HCT116 (cell line): ENCODE measurements at regions not wholly inside any gene's neighbourhood (a gene's known extent, or its start where the extent isn't known, plus 50 kb on each side); places are given as distances from the start of the nearest gene placed in this dataset.

Experiments used
- ATAC-seq: fragments of 200-7000 bp; cut with Tn5 transposase; 2 replicates; pipeline ENCODE4 v1.9.1; 2020; ENCODE audit warnings: mild to moderate bottlenecking, moderate library complexity
- BruUV-seq: library from RNA; stranded (reverse); fragments of 400-500 nt; replicated peaks from 2 replicates; lab custom pipeline; 2021; lab: Mats Ljungman, UMichigan
- CTCF ChIA-PET: fragments of 300-600 bp; sonication (Branson Sonifier 250); formaldehyde crosslinking; loops from one replicate; lab custom pipeline; 2021; ENCODE audit warnings: antibody characterized with exemption; lab: Charles Lee
- POLR2A ChIA-PET: fragments of 300-600, 350-600 bp; sonication (Branson Sonifier 250); formaldehyde crosslinking; loops from one replicate; lab custom pipeline; 2021; ENCODE audit warnings: antibody characterized with exemption; lab: Charles Lee
- RAD21 ChIA-PET, 2 experiments: fragments of 300-600 bp; sonication (Branson Sonifier 250); formaldehyde crosslinking; loops; one replicate each; lab custom pipeline; 2023; ENCODE audit warnings: low total read pairs in 2 of 2; ENCODE audit not compliant: uncharacterized antibody in 2 of 2, unreplicated experiment in 2 of 2, low non-redundant PET in 1 of 2; lab: Charles Lee
- DNase-seq: peaks from one replicate; pipeline ENCODE4 v3.0.0-alpha.2; 2010; ENCODE audit warnings: low read depth, low spot score
- H2AFZ ChIP-seq: fragments of 200-600 bp; shearing (Covaris generic), sonication (generic); 2 replicates; pipeline ENCODE4 v1.6.1; 2017; ENCODE audit warnings: low read depth, mixed run types, mixed read lengths, antibody characterized with exemption, low read length; ENCODE audit not compliant: poor library complexity, severe bottlenecking
- H3K27ac ChIP-seq: 2 replicates; pipeline ENCODE4 v1.5.1; 2012; ENCODE audit warnings: low read depth, low read length
- H3K27me3 ChIP-seq: fragments of 200-600 bp; sonication (generic); 2 replicates; pipeline ENCODE4 v1.6.1; 2016; ENCODE audit warnings: mixed run types, low read length, mixed read lengths; ENCODE audit not compliant: insufficient read depth
- H3K36me3 ChIP-seq, 2 experiments: fragments of 200-500 bp in 1 of 2; fragments of 200-600 bp in 1 of 2; sonication (Bioruptor generic) in 1 of 2; sonication (generic) in 1 of 2; 2 replicates each; pipeline versions ENCODE4 v1.5.1 to v1.6.1; 2014 to 2016; ENCODE audit warnings: low read length in 2 of 2, inconsistent platforms in 1 of 2, mixed read lengths in 1 of 2, mixed run types in 1 of 2; ENCODE audit not compliant: insufficient read depth in 2 of 2, control insufficient read depth in 1 of 2
- H3K4me1 ChIP-seq, 2 experiments: fragments of 200-600 bp in 1 of 2; sonication (generic) in 1 of 2; 2 replicates each; pipeline versions ENCODE4 v1.5.1 to v1.6.1; 2012 to 2017; ENCODE audit warnings: low read length in 2 of 2, inconsistent platforms in 1 of 2, mild to moderate bottlenecking in 1 of 2, mixed read lengths in 1 of 2, mixed run types in 1 of 2, moderate library complexity in 1 of 2; ENCODE audit not compliant: insufficient read depth in 2 of 2, control insufficient read depth in 1 of 2
- H3K4me2 ChIP-seq: fragments of 200-600 bp; sonication (generic); 2 replicates; pipeline ENCODE4 v1.6.1; 2017; ENCODE audit warnings: mixed run types, low read length, mixed read lengths
- H3K4me3 ChIP-seq, 2 experiments: fragments of 200-600 bp in 1 of 2; sonication (generic) in 1 of 2; replicated peaks in 1 of 2; 2 replicates each; pipeline ENCODE4 v1.5.1; 2011 to 2016; ENCODE audit warnings: low read length in 2 of 2, control low read depth in 1 of 2, low read depth in 1 of 2, mild to moderate bottlenecking in 1 of 2, mixed read lengths in 1 of 2, mixed run types in 1 of 2
- H3K79me2 ChIP-seq: fragments of 200-600 bp; sonication (generic); 2 replicates; pipeline ENCODE4 v1.6.1; 2017; ENCODE audit warnings: mild to moderate bottlenecking, mixed run types, low read length, moderate library complexity, mixed read lengths; ENCODE audit not compliant: insufficient read depth
- H3K9ac ChIP-seq: fragments of 200-600 bp; sonication (generic); 2 replicates; pipeline ENCODE4 v1.6.1; 2016; ENCODE audit warnings: low read length, mixed read lengths
- H3K9me2 ChIP-seq: fragments of 200-600 bp; sonication (generic), shearing (Covaris generic); 2 replicates; pipeline ENCODE4 v1.6.1; 2017; ENCODE audit warnings: mixed run types, mild to moderate bottlenecking, moderate library complexity; ENCODE audit not compliant: insufficient read depth
- H3K9me3 ChIP-seq, 2 experiments: fragments of 200-500 bp in 1 of 2; fragments of 200-600 bp in 1 of 2; sonication (Bioruptor generic) in 1 of 2; sonication (generic) in 1 of 2; 2 replicates each; pipeline ENCODE4 v1.6.1; 2014 to 2017; ENCODE audit warnings: low read length in 2 of 2, mixed read lengths in 2 of 2, inconsistent platforms in 1 of 2, low read depth in 1 of 2, mild to moderate bottlenecking in 1 of 2, mixed run types in 1 of 2, moderate library complexity in 1 of 2; ENCODE audit not compliant: control insufficient read depth in 1 of 2, insufficient read depth in 1 of 2
- H4K20me1 ChIP-seq: fragments of 200-600 bp; sonication (generic), shearing (Covaris generic); 2 replicates; pipeline ENCODE4 v1.6.1; 2017; ENCODE audit warnings: mixed run types, mild to moderate bottlenecking, moderate library complexity; ENCODE audit not compliant: insufficient read depth
- ATF3 ChIP-seq: IDR thresholded peaks from 2 replicates; pipeline ENCODE4 v1.6.1; 2012
- CEBPB ChIP-seq: IDR thresholded peaks from 2 replicates; pipeline ENCODE4 v1.6.1; 2012; ENCODE audit warnings: low read depth
- CTCF ChIP-seq, 3 experiments: fragments of 200-600 bp in 1 of 3; sonication (generic) in 1 of 3; IDR thresholded peaks in 2 of 3; conservative IDR thresholded peaks in 1 of 3; 2 replicates each; pipeline ENCODE4 v1.5.1; 2012 to 2017; ENCODE audit warnings: low read depth in 2 of 3, low read length in 2 of 3, antibody characterized with exemption in 1 of 3, borderline replicate concordance in 1 of 3, control low read depth in 1 of 3, mild to moderate bottlenecking in 1 of 3, mixed read lengths in 1 of 3, mixed run types in 1 of 3, moderate library complexity in 1 of 3; ENCODE audit not compliant: insufficient read depth in 1 of 3
- EGR1 ChIP-seq: IDR thresholded peaks from 2 replicates; pipeline ENCODE4 v1.6.1; 2012; ENCODE audit warnings: low read depth
- ELF1 ChIP-seq: IDR thresholded peaks from 2 replicates; pipeline ENCODE4 v1.6.1; 2012; ENCODE audit warnings: low read depth, borderline replicate concordance
- EZH2 ChIP-seq: fragments of 200-600 bp; sonication (generic); IDR thresholded peaks from 2 replicates; pipeline ENCODE4 v1.6.1; 2017; ENCODE audit warnings: antibody characterized with exemption, mixed run types
- EZH2phosphoT487 ChIP-seq: fragments of 200-600 bp; IDR thresholded peaks from 2 replicates; pipeline ENCODE4 v1.6.1; 2018; ENCODE audit warnings: antibody characterized with exemption, borderline replicate concordance
- FOSL1 ChIP-seq: IDR thresholded peaks from 2 replicates; pipeline ENCODE4 v1.6.1; 2012; ENCODE audit warnings: low read depth
- JUND ChIP-seq: IDR thresholded peaks from 2 replicates; pipeline ENCODE4 v1.6.1; 2012
- MAX ChIP-seq: IDR thresholded peaks from 2 replicates; pipeline ENCODE4 v1.6.1; 2012
- POLR2A ChIP-seq: IDR thresholded peaks from 2 replicates; pipeline ENCODE4 v1.7.0; 2011; ENCODE audit warnings: borderline replicate concordance; ENCODE audit not compliant: insufficient read depth, insufficient read length; ENCODE audit errors: extremely low read depth
- POLR2AphosphoS5 ChIP-seq: IDR thresholded peaks from 2 replicates; pipeline ENCODE4 v1.6.1; 2011; ENCODE audit warnings: mild to moderate bottlenecking, low read depth, low read length, moderate library complexity
- RAD21 ChIP-seq: IDR thresholded peaks from 2 replicates; pipeline ENCODE4 v1.6.1; 2012; ENCODE audit warnings: low read depth, mild to moderate bottlenecking
- REST ChIP-seq: IDR thresholded peaks from 2 replicates; pipeline ENCODE4 v1.6.1; 2012; ENCODE audit warnings: low read depth
- SIN3A ChIP-seq: IDR thresholded peaks from 2 replicates; pipeline ENCODE4 v1.6.1; 2012; ENCODE audit warnings: low read depth
- SP1 ChIP-seq: IDR thresholded peaks from 2 replicates; pipeline ENCODE4 v1.6.1; 2012; ENCODE audit warnings: low read depth
- SRF ChIP-seq: IDR thresholded peaks from 2 replicates; pipeline ENCODE4 v1.6.1; 2012; ENCODE audit warnings: low read depth
- TCF7L2 ChIP-seq: IDR thresholded peaks from 2 replicates; pipeline ENCODE4 v1.7.0; 2011; ENCODE audit warnings: borderline replicate concordance, inconsistent platforms; ENCODE audit not compliant: insufficient read depth, insufficient read length; ENCODE audit errors: extremely low read depth
- ZBTB33 ChIP-seq: IDR thresholded peaks from 2 replicates; pipeline ENCODE4 v1.6.1; 2011; ENCODE audit warnings: mild to moderate bottlenecking, low read length, moderate library complexity; ENCODE audit not compliant: insufficient replicate concordance; ENCODE audit errors: extremely low read depth
- ZNF274 ChIP-seq: fragments of 200-500 bp; sonication (Bioruptor generic); IDR thresholded peaks from 2 replicates; pipeline ENCODE4 v1.6.1; 2014; ENCODE audit warnings: mild to moderate bottlenecking, low read depth, low read length, inconsistent platforms
- intact Hi-C: fragments of 100-400 bp; cut with micrococcal nuclease; formaldehyde crosslinking; loops from 2 replicates; pipeline ENCODE4 v1.10.0; 2022

- Histone ChIP-seq H3K27ac (no peak overlapping the region), H3K9me2 (no peaks in the 10 kb centered on the region), H4K20me1 (no peaks in the 10 kb centered on the region), H3K27me3 (peaks cover 7% of the 10 kb centered on the region; the same call in 1 of the 2 replicates), H2AFZ (no peak overlapping the region), H3K9ac (no peak overlapping the region), H3K4me2 (no peak overlapping the region), H3K79me2 (no peaks in the 10 kb centered on the region), H3K4me3 (no peak overlapping the region), H3K4me1 (no peaks in the 10 kb centered on the region), H3K9me3 (no peaks in the 10 kb centered on the region), H3K36me3 (no peaks in the 10 kb centered on the region)
- ChIA-PET CTCF (no interaction called here), RAD21 (no interaction called here), POLR2A (no interaction called here)
- no peak for DNase-seq
- TF ChIP-seq FOSL1 (no peak), MAX (no peak), ELF1 (no peak), CTCF (IDR thresholded peaks at IDR 0.05 in 2 of 3, conservative IDR thresholded peaks at IDR 0.05 in 1 of 3; ENCODE audit: borderline replicate concordance in 1 of 3, insufficient read depth in 1 of 3, low read depth in 2 of 3, low read length in 2 of 3) (no peak), ATF3 (no peak), POLR2AphosphoS5 (no peak), JUND (no peak), EZH2 (no peak), SRF (no peak), SIN3A (no peak), REST (no peak), POLR2A (no peak), EGR1 (no peak), ZNF274 (no peak), ZBTB33 (no peak), CEBPB (no peak), TCF7L2 (no peak), RAD21 (no peak), SP1 (no peak), EZH2phosphoT487 (no peak)
- no TSS peak for BruUV-seq
- intact Hi-C loops, result no loop called here
- no peak for ATAC-seq
Observed at GRCh38 chr5:144644317-144644716, 473.6 kb downstream of the KCTD16 start.
